ENCODE measurements at regions not wholly inside any gene's neighbourhood (a gene's known extent, or its start where the extent isn't known, plus 50 kb on each side); places are given as distances from the start of the nearest gene placed in this dataset.

- Mint-ChIP-seq H3K27ac (ENCODE audit: unreplicated experiment) (no peak overlapping the region), H3K27me3 (ENCODE audit: insufficient read depth, unreplicated experiment) (peaks cover 2% of the 10 kb centered on the region), H3K4me1 (ENCODE audit: low read depth, unreplicated experiment) (no peaks in the 10 kb centered on the region), H3K36me3 (ENCODE audit: insufficient read depth, unreplicated experiment) (no peaks in the 10 kb centered on the region), H3K4me3 (ENCODE audit: unreplicated experiment) (no peak overlapping the region), H3K9me3 (ENCODE audit: unreplicated experiment) (no peaks in the 10 kb centered on the region)
- Histone ChIP-seq H3K4me3 (ENCODE audit: low read depth, low read length) (no peak overlapping the region), H3K36me3 (ENCODE audit: control insufficient read depth, insufficient read depth, low read length) (no peaks in the 10 kb centered on the region), H3K27me3 (replicated peaks; ENCODE audit: control insufficient read depth, insufficient read depth, low read length) (no peaks in the 10 kb centered on the region), H3K9me3 (no peaks in the 10 kb centered on the region), H3K4me1 (no peaks in the 10 kb centered on the region)
- CTCF ChIA-PET = no interaction called here
- POLR2A ChIA-PET = no interaction called here
- no peak for TF ChIP-seq CTCF (IDR thresholded peaks at IDR 0.05; ENCODE audit: insufficient read depth in 1 of 2, low read depth in 1 of 2, low read length in 1 of 2, severe bottlenecking in 1 of 2, unreplicated experiment in 1 of 2)
- no TSS peak for BruUV-seq (replicated peaks)
- no peak for DNase-seq
- intact Hi-C loops (cut with micrococcal nuclease; ENCODE audit: unreplicated experiment) = no loop called here
Measured at GRCh38 chr2:192827735-192828134, 633.0 kb upstream of the TMEFF2 start.

GRCh38 chr2:192814376-192814775 is 619.6 kb upstream of the TMEFF2 start:
- Histone ChIP-seq H3K36me3 (ENCODE audit: control insufficient read depth, insufficient read depth, low read length) (no peaks in the 10 kb centered on the region), H3K4me1 (no peaks in the 10 kb centered on the region), H3K4me3 (ENCODE audit: low read depth, low read length) (no peak overlapping the region), H3K9me3 (no peaks in the 10 kb centered on the region), H3K27me3 (replicated peaks; ENCODE audit: control insufficient read depth, insufficient read depth, low read length) (no peaks in the 10 kb centered on the region)
- no peaks in the 10 kb centered on the region for H3K4me1 Mint-ChIP-seq (ENCODE audit: low read depth, unreplicated experiment)
- intact Hi-C loops (cut with micrococcal nuclease; ENCODE audit: unreplicated experiment) = no loop called here
- no peak for TF ChIP-seq CTCF (IDR thresholded peaks at IDR 0.05; ENCODE audit: insufficient read depth in 1 of 2, low read depth in 1 of 2, low read length in 1 of 2, severe bottlenecking in 1 of 2, unreplicated experiment in 1 of 2)
- H3K36me3 Mint-ChIP-seq (ENCODE audit: insufficient read depth, unreplicated experiment) = no peaks in the 10 kb centered on the region
- BruUV-seq (replicated peaks) = no TSS peak
- H3K4me3 Mint-ChIP-seq (ENCODE audit: unreplicated experiment) = no peak overlapping the region
- peaks cover 2% of the 10 kb centered on the region for H3K9me3 Mint-ChIP-seq (ENCODE audit: unreplicated experiment)
- no peak overlapping the region for H3K27ac Mint-ChIP-seq (ENCODE audit: unreplicated experiment)
- DNase-seq = no peak
- no peaks in the 10 kb centered on the region for H3K27me3 Mint-ChIP-seq (ENCODE audit: insufficient read depth, unreplicated experiment)
- ChIA-PET POLR2A (no interaction called here), CTCF (no interaction called here)

DNA sequence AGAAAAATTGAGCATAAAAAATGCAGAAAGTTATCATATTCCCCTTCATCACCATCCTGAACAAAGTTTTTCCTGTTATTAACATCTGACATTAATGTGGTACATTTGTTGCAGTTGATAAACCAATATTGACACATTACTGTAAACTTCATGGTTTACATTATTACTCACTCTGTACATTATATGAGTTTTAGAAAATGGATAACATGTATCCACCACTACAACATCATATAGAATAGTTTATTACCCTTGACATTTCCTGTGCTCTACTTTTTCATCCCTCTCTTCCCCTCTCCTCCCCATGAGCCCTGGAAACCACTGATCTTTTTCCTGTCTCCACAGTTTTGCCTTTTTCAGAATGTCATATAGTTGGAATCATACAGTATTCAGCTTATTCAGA is 618.6 kb upstream of the TMEFF2 start:
- BruUV-seq (replicated peaks) = no TSS peak

More for the DNA sequence above, 618.6 kb upstream of the TMEFF2 start:
- Histone ChIP-seq H3K9me3 (no peaks in the 10 kb centered on the region), H3K4me1 (no peaks in the 10 kb centered on the region), H3K4me3 (ENCODE audit: low read depth, low read length) (no peak overlapping the region), H3K36me3 (ENCODE audit: control insufficient read depth, insufficient read depth, low read length) (no peaks in the 10 kb centered on the region), H3K27me3 (replicated peaks; ENCODE audit: control insufficient read depth, insufficient read depth, low read length) (no peaks in the 10 kb centered on the region)
- Mint-ChIP-seq H3K36me3 (ENCODE audit: insufficient read depth, unreplicated experiment) (no peaks in the 10 kb centered on the region), H3K4me1 (ENCODE audit: low read depth, unreplicated experiment) (no peaks in the 10 kb centered on the region), H3K27ac (ENCODE audit: unreplicated experiment) (no peak overlapping the region), H3K27me3 (ENCODE audit: insufficient read depth, unreplicated experiment) (no peaks in the 10 kb centered on the region), H3K9me3 (ENCODE audit: unreplicated experiment) (peaks cover 13% of the 10 kb centered on the region), H3K4me3 (ENCODE audit: unreplicated experiment) (no peak overlapping the region)
- ChIA-PET CTCF (no interaction called here), POLR2A (no interaction called here)
- intact Hi-C loops (cut with micrococcal nuclease; ENCODE audit: unreplicated experiment) = no loop called here
- TF ChIP-seq CTCF (IDR thresholded peaks at IDR 0.05; ENCODE audit: insufficient read depth in 1 of 2, low read depth in 1 of 2, low read length in 1 of 2, severe bottlenecking in 1 of 2, unreplicated experiment in 1 of 2) = no peak
- no peak for DNase-seq
